GM21737 (cell line): ENCODE measurements at regions not wholly inside any gene's neighbourhood (a gene's known extent, or its start where the extent isn't known, plus 50 kb on each side); places are given as distances from the start of the nearest gene placed in this dataset.

Source experiments
- ATAC-seq: cut with Tn5 transposase; IDR thresholded peaks from one replicate; pipeline ENCODE4 v1.9.1; 2021; ENCODE audit warnings: mild to moderate bottlenecking, moderate library complexity; ENCODE audit not compliant: unreplicated experiment

DNA sequence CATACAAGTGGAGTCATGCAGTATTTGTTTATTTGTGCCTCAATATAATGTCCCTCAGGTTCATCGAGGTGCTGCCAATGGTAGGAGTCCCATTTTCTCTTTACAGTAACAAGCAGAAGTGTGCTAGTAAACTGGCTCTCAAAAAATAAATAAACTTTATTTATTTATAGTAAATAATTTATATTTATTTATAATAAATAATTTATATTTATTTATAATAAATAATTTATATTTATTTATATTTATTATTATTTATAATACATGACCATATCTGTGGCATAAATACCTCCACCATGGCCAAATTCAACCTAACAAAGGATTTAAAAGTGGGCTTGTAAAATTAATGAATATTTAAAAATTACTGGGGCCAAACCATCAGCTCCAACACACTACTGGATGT, 464.9 kb upstream of the NWD2 start:
- no peak for ATAC-seq

DNA sequence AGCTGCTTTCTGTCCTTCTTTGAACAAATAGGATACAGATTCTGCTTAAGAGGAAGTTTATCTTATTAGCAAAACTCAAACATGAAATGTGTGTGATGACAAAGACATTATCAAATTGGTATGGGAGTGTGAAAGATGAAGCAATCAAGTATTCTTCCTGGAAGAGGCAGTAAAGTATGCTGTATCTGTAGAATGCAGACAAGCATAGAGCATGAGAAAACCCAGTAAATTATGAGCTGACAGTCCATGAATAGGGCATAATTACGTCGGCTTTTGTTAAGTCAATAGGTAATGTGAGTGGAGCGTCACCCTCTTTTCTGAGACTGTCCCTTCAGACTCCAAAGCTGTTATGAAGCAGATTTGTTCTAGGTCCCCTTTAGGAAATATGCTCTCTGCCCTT, 458.6 kb upstream of the NWD2 start:
- ATAC-seq = no peak

- ATAC-seq = no peak
Measured at GRCh38 chr4:36786519-36786918, 458.0 kb upstream of the NWD2 start.

GRCh38 chr4:36794716-36795115, 449.8 kb upstream of the NWD2 start:
- ATAC-seq = no peak

DNA sequence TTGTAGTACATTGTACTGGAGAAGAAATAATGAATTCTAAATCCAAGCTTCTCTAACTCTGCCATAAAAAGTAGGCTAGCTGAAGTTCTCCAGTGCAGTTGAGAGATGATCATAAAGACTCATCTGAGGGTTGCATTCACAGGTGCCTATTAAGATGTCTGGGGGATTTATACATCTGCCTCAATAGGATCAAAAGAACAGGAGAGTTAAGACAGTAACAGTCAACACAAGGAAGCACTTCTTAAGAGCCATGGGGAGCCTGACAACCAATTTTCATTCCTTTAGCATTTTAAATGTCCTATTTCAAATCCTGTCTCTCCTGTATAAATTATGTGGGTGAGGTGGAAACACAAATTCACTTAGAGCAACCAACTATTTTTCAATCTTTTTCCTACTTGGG, 432.4 kb upstream of the NWD2 start:
- ATAC-seq = no peak

DNA sequence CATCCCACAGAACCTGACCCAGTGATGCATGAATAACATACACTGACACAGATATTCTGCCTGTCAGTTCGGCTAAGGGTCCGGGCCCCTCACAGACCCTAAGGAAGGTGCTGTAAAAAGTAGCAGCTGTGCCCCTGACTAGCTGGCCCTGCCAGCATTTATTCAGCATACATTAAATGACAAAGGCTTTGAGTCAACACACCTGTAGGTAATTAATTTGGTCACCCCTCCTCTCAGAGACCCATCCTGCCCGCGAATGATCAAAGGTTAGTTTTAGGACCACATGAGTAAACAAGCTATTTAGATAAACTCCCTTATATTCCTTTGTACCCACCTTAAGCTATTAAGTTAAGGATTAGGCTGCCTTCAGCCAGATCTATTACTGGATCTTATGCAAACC, 429.0 kb upstream of the NWD2 start:
- ATAC-seq = no peak

- no peak for ATAC-seq
Measured at GRCh38 chr4:36823199-36823967, 421.2 kb upstream of the NWD2 start.

DNA sequence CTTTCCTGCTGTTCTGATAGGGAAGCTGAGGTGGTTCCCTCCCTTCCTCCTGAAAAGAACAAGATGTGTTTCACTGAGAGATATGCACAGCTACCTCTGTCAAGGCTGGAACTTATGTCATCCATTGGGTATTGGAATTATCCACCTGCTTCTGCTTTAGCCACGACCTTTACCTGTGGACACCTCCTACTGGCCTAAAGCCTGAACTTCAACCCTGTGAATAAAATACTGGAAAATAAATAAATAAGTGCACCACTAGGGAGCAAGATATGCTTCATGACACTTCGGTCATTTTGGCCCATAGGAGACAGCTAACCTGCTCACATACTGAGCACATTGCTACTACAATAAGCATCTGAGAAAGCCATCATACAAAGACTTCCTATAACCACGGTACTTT, 419.9 kb upstream of the NWD2 start:
- no peak for ATAC-seq

- ATAC-seq = no peak
Measured at GRCh38 chr4:36835246-36835645, 409.3 kb upstream of the NWD2 start.

GRCh38 chr4:36841583-36842326, 402.8 kb upstream of the NWD2 start:
- ATAC-seq = no peak

DNA sequence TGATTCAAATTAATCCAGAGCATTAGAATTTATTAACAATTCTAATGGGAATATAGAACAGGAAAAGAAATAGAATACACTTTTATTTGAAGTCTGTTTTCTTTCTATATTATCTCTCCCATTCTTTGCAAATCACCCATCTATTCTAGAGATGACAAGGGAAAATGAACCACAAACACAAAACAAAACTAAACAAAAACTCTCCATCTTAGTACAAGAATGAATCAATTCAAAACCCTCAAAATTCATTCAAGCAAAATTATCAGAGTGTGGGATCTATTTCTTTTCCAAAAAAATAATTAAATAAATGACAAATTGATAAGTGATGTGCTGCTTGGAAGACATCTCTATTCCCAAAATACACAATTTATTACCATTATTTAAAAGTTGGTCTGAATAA, 400.1 kb upstream of the NWD2 start:
- no peak for ATAC-seq

DNA sequence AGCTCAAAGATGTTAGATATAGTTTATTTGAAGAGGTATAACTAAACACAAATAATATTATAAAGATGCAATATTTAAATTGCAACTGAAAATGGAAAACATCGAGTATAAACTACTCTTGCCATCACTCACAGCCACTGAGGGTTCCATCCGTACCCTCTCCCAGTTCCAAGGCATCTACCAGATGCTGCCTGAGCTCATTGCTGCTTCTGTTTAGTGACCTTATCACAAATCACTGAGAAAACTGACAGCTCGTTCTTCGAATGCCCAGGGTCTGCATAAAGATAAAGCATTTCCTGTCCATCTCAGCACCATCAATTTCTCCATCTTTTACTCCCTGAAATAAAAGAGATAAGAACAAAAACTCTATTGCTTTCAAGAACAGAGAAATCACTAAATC, 391.7 kb upstream of the NWD2 start:
- no peak for ATAC-seq

DNA sequence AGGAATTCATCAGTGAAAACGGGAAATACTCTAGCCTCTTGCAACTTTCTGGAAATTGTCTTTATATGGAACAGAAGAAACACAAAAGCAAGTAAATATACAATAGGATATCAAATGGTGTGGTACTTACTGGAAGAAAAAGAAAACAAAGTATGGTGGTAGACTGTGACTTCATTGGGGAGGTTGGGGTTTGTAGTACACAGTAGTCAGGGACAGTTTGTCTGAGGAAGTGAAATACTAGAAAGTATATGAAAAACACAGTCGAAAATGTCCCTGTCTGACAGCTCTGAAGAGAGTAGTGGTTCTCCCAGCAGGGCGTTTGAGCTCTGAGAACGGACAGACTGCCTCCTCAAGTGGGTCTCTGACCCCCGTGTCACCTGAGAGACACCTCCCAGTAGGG, 390.0 kb upstream of the NWD2 start:
- no peak for ATAC-seq

GRCh38 chr4:36863601-36864000, 380.9 kb upstream of the NWD2 start:
- no peak for ATAC-seq

DNA sequence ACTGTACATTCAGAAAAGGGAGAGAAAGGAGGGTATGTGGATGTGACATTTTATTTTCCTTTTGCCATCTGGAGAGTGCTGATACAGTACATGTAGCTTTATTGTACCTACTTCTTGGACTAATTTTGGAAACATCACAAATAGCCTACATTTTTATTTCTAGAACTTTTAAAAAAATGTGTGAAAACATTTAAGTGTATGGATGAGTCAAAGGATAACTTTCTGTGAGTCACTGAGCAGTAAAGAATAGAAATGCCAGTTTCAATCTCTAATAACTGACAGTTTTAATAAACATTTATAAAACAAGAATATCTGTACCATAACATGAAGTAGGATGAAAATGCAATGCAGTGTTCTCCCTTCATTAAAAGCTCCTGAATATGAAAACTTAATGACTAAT, 374.4 kb upstream of the NWD2 start:
- no peak for ATAC-seq

- no peak for ATAC-seq
Measured at GRCh38 chr4:36872679-36873078, 371.9 kb upstream of the NWD2 start.

DNA sequence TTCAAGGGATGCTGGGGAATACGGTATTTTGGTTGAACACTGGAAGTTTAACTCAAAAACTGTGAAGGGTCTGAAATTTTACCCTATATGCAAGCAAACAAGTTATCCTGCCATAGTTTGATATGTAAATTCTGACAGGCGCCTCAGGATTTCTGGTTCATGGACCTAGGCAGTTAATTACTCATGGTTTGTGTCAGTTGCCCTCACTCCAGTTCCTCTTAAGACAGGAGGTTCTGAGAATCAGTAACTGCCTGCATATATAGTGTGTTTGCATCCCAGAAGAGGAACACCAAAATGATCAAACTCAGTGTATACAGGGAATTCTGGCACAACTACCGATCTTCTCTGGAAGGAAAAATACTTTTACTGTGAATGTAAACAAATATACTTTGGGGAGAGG, 360.4 kb upstream of the NWD2 start:
- ATAC-seq = no peak

GRCh38 chr4:36891971-36892370, 352.6 kb upstream of the NWD2 start:
- no peak for ATAC-seq

GRCh38 chr4:36900446-36900987, 344.0 kb upstream of the NWD2 start:
- no peak for ATAC-seq

DNA sequence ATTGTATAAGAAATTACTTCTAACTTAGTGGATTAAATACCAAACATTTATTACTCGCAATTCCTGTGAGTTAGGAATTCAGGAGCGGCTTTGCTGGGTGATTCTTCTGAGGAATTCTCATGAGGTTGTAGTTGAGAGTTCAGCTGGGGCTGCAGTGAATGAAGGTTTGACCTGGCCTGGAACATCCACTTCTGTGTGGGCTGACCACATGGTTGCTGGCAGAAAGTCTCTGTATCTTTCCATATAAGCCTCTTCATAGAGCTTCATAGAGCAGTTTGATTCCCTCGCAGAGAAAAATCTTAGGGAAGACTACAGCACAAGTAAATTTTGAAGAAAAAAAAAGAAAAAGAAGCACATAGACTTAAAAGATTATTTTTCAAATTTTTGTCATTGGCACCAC, 339.7 kb upstream of the NWD2 start:
- ATAC-seq = no peak

DNA sequence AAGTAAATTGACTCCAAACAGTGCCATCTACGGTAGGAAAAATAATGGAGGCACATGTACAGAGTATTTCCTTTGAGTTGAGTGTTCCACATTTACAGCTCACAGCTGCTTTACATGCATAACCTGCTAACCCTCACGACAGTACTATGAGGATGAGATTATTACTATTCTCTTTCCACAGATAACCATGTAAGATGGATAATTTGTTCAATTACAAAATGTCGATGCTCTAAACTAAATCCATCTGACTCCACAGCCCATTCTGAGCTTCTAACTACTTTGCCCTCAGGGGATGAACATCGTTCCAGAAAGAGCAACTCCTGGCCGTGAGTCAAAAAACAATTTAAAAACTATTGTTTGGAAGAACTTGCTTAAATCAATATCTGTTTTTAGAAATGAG, 330.4 kb upstream of the NWD2 start:
- no peak for ATAC-seq

GRCh38 chr4:36915717-36916116, 328.8 kb upstream of the NWD2 start:
- ATAC-seq = no peak
